PC-3 (cell line): ENCODE measurements at regions not wholly inside any gene's neighbourhood (a gene's known extent, or its start where the extent isn't known, plus 50 kb on each side); places are given as distances from the start of the nearest gene placed in this dataset.

Source experiments
- ATAC-seq: fragments of 200-7000 bp; cut with Tn5 transposase; 2 replicates; pipeline ENCODE4 v1.9.1; 2020; ENCODE audit warnings: mild to moderate bottlenecking, moderate library complexity
- BruUV-seq: library from RNA; stranded (reverse); fragments of 400-500 nt; replicated peaks from 2 replicates; lab custom pipeline; 2021; lab: Mats Ljungman, UMichigan
- CTCF ChIA-PET: fragments of 300-600 bp; sonication (Branson Sonifier 250); formaldehyde crosslinking; loops from one replicate; lab custom pipeline; 2022; ENCODE audit warnings: antibody characterized with exemption; lab: Charles Lee
- POLR2A ChIA-PET: fragments of 300-600 bp; sonication (Branson Sonifier 250); formaldehyde crosslinking; loops from one replicate; lab custom pipeline; 2022; ENCODE audit warnings: antibody characterized with exemption; ENCODE audit not compliant: unreplicated experiment; lab: Charles Lee
- DNase-seq: peaks from one replicate; pipeline ENCODE4 v3.0.0-alpha.2; 2015
- H2AFZ ChIP-seq: fragments of 300-600 bp; sonication (generic); 2 replicates; pipeline ENCODE4 v1.6.0; 2016; ENCODE audit warnings: antibody characterized with exemption, low read length
- H3F3A ChIP-seq: fragments of 300-600 bp; sonication (generic); one replicate; pipeline ENCODE4 v1.6.0; 2017; ENCODE audit warnings: antibody characterized with exemption, low read length, control low read depth, mild to moderate bottlenecking; ENCODE audit not compliant: unreplicated experiment
- H3K27ac ChIP-seq: fragments of 300-600 bp; sonication (generic); 2 replicates; pipeline ENCODE4 v1.5.1; 2016; ENCODE audit warnings: mild to moderate bottlenecking, low read length
- H3K27me3 ChIP-seq: fragments of 300-600 bp; sonication (generic); 2 replicates; pipeline ENCODE4 v1.6.1; 2016; ENCODE audit warnings: low read length, mixed read lengths
- H3K36me3 ChIP-seq: fragments of 300-600 bp; sonication (generic); 2 replicates; pipeline ENCODE4 v1.6.1; 2016; ENCODE audit warnings: low read depth, mixed run types, low read length, mixed read lengths
- H3K4me1 ChIP-seq: fragments of 300-600 bp; sonication (generic); 2 replicates; pipeline ENCODE4 v1.5.1; 2016; ENCODE audit warnings: low read length; ENCODE audit not compliant: insufficient read depth
- H3K4me2 ChIP-seq: fragments of 300-600 bp; sonication (generic); 2 replicates; pipeline ENCODE4 v1.6.0; 2016; ENCODE audit warnings: low read length
- H3K4me3 ChIP-seq: fragments of 300-600 bp; sonication (generic); 2 replicates; pipeline ENCODE4 v1.5.1; 2016; ENCODE audit warnings: mild to moderate bottlenecking, low read length, mixed read lengths
- H3K79me2 ChIP-seq: fragments of 300-600 bp; sonication (generic); 2 replicates; pipeline ENCODE4 v1.6.1; 2017; ENCODE audit warnings: low read length, mixed read lengths
- H3K9ac ChIP-seq: fragments of 300-600 bp; sonication (generic); 2 replicates; pipeline ENCODE4 v1.6.0; 2016; ENCODE audit warnings: mild to moderate bottlenecking, low read length
- H3K9me2 ChIP-seq: fragments of 300-600 bp; sonication (generic); replicated peaks from 2 replicates; pipeline ENCODE4 v1.6.1; 2016; ENCODE audit warnings: mixed run types, low read length, mixed read lengths
- H3K9me3 ChIP-seq: fragments of 300-600 bp; sonication (generic); 2 replicates; pipeline ENCODE4 v1.6.1; 2016; ENCODE audit warnings: low read length, mixed read lengths
- H4K20me1 ChIP-seq: fragments of 300-600 bp; sonication (generic); 2 replicates; pipeline ENCODE4 v1.6.1; 2016; ENCODE audit warnings: low read length, mixed read lengths
- CTCF ChIP-seq: fragments of 300-600 bp; sonication (generic); conservative IDR thresholded peaks from 2 replicates; pipeline ENCODE4 v1.5.1; 2017; ENCODE audit warnings: antibody characterized with exemption, low read depth, mild to moderate bottlenecking, low read length
- EZH2 ChIP-seq: fragments of 300-600 bp; sonication (generic); IDR thresholded peaks from one replicate; pipeline ENCODE4 v1.6.1; 2017; ENCODE audit warnings: antibody characterized with exemption, mild to moderate bottlenecking, low read length; ENCODE audit not compliant: unreplicated experiment
- EZH2phosphoT487 ChIP-seq: fragments of 300-600 bp; sonication (generic); IDR thresholded peaks from 2 replicates; pipeline ENCODE4 v1.6.1; 2018; ENCODE audit warnings: mild to moderate bottlenecking, antibody characterized with exemption, low read length, borderline replicate concordance
- intact Hi-C: fragments of 100-400 bp; cut with micrococcal nuclease; formaldehyde crosslinking; loops from 2 replicates; pipeline ENCODE4 v1.9.0; 2023

- Histone ChIP-seq H3K79me2 (no peaks in the 10 kb centered on the region), H3K9me2 (no peaks in the 10 kb centered on the region), H3K9ac (no peak overlapping the region), H3K27me3 (peaks cover 26% of the 10 kb centered on the region), H3K36me3 (no peaks in the 10 kb centered on the region), H3K4me1 (no peaks in the 10 kb centered on the region), H3F3A (no peaks in the 10 kb centered on the region), H4K20me1 (no peaks in the 10 kb centered on the region), H3K4me3 (no peak overlapping the region), H3K9me3 (no peaks in the 10 kb centered on the region), H2AFZ (no peak overlapping the region), H3K4me2 (no peak overlapping the region), H3K27ac (no peak overlapping the region)
- TF ChIP-seq CTCF, result no peak
- no peak for TF ChIP-seq EZH2
- TF ChIP-seq EZH2phosphoT487, result no peak
- BruUV-seq, result no TSS peak
- no peak for ATAC-seq
- CTCF ChIA-PET, result no interaction called here
- no peak for DNase-seq
- intact Hi-C loops, result no loop called here
- POLR2A ChIA-PET, result no interaction called here
Measured at GRCh38 chr7:49371771-49372170, 401.7 kb upstream of the VWC2 start.

GRCh38 chr7:49376817-49377375 is 396.5 kb upstream of the VWC2 start:
- DNase-seq, result no peak
- no peak overlapping the region for H2AFZ ChIP-seq
- no peaks in the 10 kb centered on the region for H3K79me2 ChIP-seq
- TF ChIP-seq EZH2 (no peak), EZH2phosphoT487 (no peak), CTCF (no peak)
- H4K20me1 ChIP-seq, result no peaks in the 10 kb centered on the region
- H3K9me3 ChIP-seq, result no peaks in the 10 kb centered on the region
- H3K4me1 ChIP-seq, result no peaks in the 10 kb centered on the region
- H3K4me3 ChIP-seq, result no peak overlapping the region
- BruUV-seq, result no TSS peak
- no peak overlapping the region for H3K4me2 ChIP-seq
- no peaks in the 10 kb centered on the region for H3F3A ChIP-seq
- H3K27me3 ChIP-seq, result peaks cover 14% of the 10 kb centered on the region
- no peak overlapping the region for H3K27ac ChIP-seq
- no peaks in the 10 kb centered on the region for H3K36me3 ChIP-seq
- ATAC-seq, result no peak
- POLR2A ChIA-PET, result no interaction called here
- CTCF ChIA-PET, result no interaction called here
- no peaks in the 10 kb centered on the region for H3K9me2 ChIP-seq
- no peak overlapping the region for H3K9ac ChIP-seq
- intact Hi-C loops, result no loop called here

- no peak for DNase-seq
- H3F3A ChIP-seq, result no peaks in the 10 kb centered on the region
- POLR2A ChIA-PET, result no interaction called here
- no peaks in the 10 kb centered on the region for H3K79me2 ChIP-seq
- H4K20me1 ChIP-seq, result no peaks in the 10 kb centered on the region
- CTCF ChIA-PET, result no interaction called here
- no peak for ATAC-seq
- H3K9me2 ChIP-seq, result no peaks in the 10 kb centered on the region
- H3K4me1 ChIP-seq, result no peaks in the 10 kb centered on the region
- no TSS peak for BruUV-seq
- intact Hi-C loops, result no loop called here
- no peak overlapping the region for H3K4me3 ChIP-seq
- TF ChIP-seq EZH2phosphoT487, result no peak
- TF ChIP-seq EZH2, result no peak
- TF ChIP-seq CTCF, result no peak
- no peak overlapping the region for H2AFZ ChIP-seq
- no peak overlapping the region for H3K9ac ChIP-seq
- no peak overlapping the region for H3K27ac ChIP-seq
- H3K4me2 ChIP-seq, result no peak overlapping the region
- no peaks in the 10 kb centered on the region for H3K9me3 ChIP-seq
- no peaks in the 10 kb centered on the region for H3K36me3 ChIP-seq
- no peaks in the 10 kb centered on the region for H3K27me3 ChIP-seq
Measured at GRCh38 chr7:49386792-49387191, 386.6 kb upstream of the VWC2 start.
